ENCODE measurements at regions not wholly inside any gene's neighbourhood (a gene's known extent, or its start where the extent isn't known, plus 50 kb on each side); places are given as distances from the start of the nearest gene placed in this dataset.
A peak's percentile ranks its signal among the peaks of the same experiment; 100 is the strongest.

DNA sequence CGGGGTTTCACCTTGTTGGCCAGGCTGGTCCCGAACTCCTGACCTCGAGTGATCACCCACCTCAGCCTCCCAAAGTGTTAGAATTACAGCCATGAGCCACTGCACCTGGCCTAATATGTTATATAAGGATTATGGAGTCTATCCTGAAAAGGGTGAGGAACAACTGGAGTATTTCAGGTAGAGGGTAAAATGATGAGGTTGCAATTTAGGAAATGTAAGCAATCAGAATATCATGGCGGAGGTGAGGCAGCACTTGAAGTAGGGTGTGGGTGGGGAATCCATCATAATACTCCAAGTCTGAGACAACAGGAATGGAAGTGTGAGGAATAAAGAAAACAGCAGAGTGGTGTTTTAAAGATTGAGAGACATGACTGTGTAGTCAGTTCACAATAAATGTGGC is 582.2 kb downstream of the FGF9 start:
- DNase-seq: no peak

GRCh38 chr13:22256111-22256639 is 585.3 kb downstream of the FGF9 start:
- no peak for DNase-seq

- DNase-seq: no peak
Measured at GRCh38 chr13:22262001-22262885, 591.4 kb downstream of the FGF9 start.

DNA sequence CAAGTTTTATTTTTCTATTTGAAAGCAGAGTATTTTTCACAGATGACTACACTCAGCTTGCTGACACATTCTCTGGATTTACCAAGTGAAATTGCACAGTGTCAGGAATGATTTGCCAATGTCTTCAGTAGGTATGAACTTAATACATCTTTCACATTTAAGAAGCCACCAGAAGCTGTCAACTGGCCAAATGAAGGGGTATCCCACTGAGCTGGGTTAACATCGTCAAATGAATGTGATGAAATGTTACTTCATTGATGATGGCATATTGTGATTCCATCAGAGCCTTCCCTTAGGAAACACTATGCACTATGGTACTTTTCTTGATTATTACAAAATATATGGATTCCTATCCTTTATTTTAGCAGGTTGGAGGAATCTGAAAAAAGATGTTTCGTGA is 592.3 kb downstream of the FGF9 start:
- DNase-seq: no peak

- DNase-seq: no peak
Measured at GRCh38 chr13:22265563-22265962, 594.7 kb downstream of the FGF9 start.

DNA sequence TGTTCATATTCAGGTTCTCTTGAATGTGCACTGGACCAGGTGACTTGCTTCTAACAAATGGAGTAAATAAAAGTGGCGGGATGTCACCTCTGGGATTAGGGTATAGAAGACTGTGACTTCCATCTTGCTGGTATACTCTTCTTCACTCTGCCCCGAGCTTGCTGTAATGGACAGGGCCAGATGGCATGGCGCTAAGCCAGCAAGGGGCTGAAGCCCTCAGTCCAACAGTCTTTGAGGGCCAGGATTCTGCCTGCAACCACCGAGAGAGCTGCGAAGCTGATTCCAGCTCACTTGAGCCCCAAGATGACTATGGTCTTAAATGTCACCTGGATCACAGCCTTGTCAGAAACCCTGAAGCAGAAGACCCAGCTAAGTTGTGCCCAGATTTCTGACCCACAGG is 600.0 kb downstream of the FGF9 start:
- no peak for DNase-seq

- DNase-seq: no peak
Measured at GRCh38 chr13:22271903-22272302, 601.0 kb downstream of the FGF9 start.

- no peak for DNase-seq
Measured at GRCh38 chr13:22275393-22275792, 604.5 kb downstream of the FGF9 start.

- no peak for DNase-seq
Measured at GRCh38 chr13:22276616-22277015, 605.7 kb downstream of the FGF9 start.

- no peak for DNase-seq
Measured at GRCh38 chr13:22278336-22278929, 607.6 kb downstream of the FGF9 start.

GRCh38 chr13:22285867-22286266 is 615.0 kb downstream of the FGF9 start:
- DNase-seq: peak; percentile 45

- no peak for DNase-seq
Measured at GRCh38 chr13:22286338-22286737, 615.5 kb downstream of the FGF9 start.

- no peak for DNase-seq
Measured at GRCh38 chr13:22287343-22287920, 616.6 kb downstream of the FGF9 start.

- DNase-seq: no peak
Measured at GRCh38 chr13:22288496-22288895, 617.6 kb downstream of the FGF9 start.

- no peak for DNase-seq
Measured at GRCh38 chr13:22289711-22290110, 618.8 kb downstream of the FGF9 start.

- no peak for DNase-seq
Measured at GRCh38 chr13:22298530-22298929, 627.7 kb downstream of the FGF9 start.

GRCh38 chr13:22311734-22312404 is 641.0 kb downstream of the FGF9 start:
- peak; percentile 76 for DNase-seq

DNA sequence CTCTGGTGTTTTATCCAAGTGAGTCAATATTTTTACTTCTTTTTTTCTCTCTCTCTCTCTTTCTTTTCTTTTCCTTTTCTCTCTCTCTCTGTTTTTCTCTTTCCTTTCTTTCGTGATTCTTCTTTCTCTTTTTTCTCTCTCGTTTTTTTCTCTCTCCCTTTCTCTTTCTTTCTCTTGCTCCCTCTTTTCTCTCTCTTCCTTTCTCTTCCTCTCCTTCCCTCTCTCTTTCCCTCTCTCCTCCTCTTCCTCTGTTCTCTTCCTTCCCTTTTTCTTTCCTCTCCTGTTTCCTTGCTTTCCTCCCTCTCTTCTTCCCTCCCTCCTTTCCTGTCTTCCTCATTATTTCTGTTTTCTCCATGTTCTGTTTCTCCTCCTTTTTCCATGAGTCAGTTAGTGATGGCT is 641.5 kb downstream of the FGF9 start:
- DNase-seq: no peak

- DNase-seq: no peak
Measured at GRCh38 chr13:22316494-22317025, 645.7 kb downstream of the FGF9 start.

DNA sequence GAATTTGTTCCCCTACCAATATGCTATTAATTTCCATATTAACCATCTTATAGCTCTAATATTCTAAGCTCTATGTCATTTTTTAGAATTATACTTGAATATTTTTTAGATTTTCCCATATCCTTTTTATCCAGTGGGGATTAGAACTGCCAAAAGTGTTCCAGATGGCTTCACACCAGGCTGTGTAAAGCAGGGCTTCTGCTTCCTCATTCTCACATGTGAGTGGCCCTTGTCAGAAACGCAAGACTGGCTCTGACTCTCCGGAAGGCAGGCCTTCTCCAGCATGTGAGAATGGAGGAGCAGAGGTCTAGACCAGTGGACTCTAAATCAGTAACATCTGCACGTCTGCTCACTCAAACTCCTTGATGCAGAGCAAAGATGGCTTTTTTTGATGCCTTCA is 650.1 kb downstream of the FGF9 start:
- DNase-seq: no peak

DNA sequence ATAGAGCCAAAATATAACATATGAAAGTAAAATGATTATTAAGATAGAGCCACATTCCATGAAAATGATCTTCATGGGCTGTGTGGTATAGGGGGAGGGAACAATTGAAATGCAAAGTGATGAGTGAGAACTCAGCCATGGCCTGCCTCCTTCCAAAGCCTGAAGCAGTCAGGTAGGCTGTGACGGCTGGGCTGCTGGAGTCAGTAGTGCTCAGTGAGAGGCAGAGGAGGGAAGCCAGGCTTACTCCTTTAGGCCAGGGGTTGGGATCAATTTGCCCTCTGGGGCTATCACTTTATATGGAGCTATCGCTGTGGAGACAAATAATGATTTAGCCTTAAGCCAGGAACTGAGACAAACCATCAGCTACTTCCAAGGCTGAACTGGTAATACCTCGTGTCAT is 654.9 kb downstream of the FGF9 start:
- DNase-seq: no peak

GRCh38 chr13:22332416-22332815 is 661.5 kb downstream of the FGF9 start:
- DNase-seq: no peak

- DNase-seq: no peak
Measured at GRCh38 chr13:22336460-22336859, 665.6 kb downstream of the FGF9 start.
